Keratinocyte (primary cell): ENCODE measurements at regions not wholly inside any gene's neighbourhood (a gene's known extent, or its start where the extent isn't known, plus 50 kb on each side); places are given as distances from the start of the nearest gene placed in this dataset.
A peak's percentile ranks its signal among the peaks of the same experiment; 100 is the strongest.

Source experiments
- DNase-seq: peaks from one replicate; pipeline ENCODE4 v3.0.0-alpha.2; 2011; ENCODE audit warnings: low read depth, missing footprints, low spot score
- FAIRE-seq: peaks from 2 replicates; lab custom pipeline; 2011; peaks lifted over from hg19 to GRCh38; lab: Jason Lieb, UNC
- H2AFZ ChIP-seq: 2 replicates; pipeline ENCODE4 v1.6.0; 2012; ENCODE audit warnings: low read length, control low read depth, inconsistent platforms; ENCODE audit not compliant: control insufficient read depth
- H3K27ac ChIP-seq: 2 replicates; pipeline ENCODE4 v1.5.1; 2011; ENCODE audit warnings: low read length; ENCODE audit not compliant: control insufficient read depth, insufficient read depth
- H3K27me3 ChIP-seq: 3 replicates; pipeline ENCODE4 v1.6.0; 2011; ENCODE audit warnings: low read length; ENCODE audit not compliant: control insufficient read depth, insufficient read depth; ENCODE audit errors: extremely low read depth
- H3K36me3 ChIP-seq, 2 experiments: 2 replicates in 1 of 2; 3 replicates in 1 of 2; pipeline ENCODE4 v1.5.1; 2011; ENCODE audit warnings: low read length in 2 of 2, mild to moderate bottlenecking in 1 of 2; ENCODE audit not compliant: control insufficient read depth in 2 of 2, insufficient read depth in 2 of 2; ENCODE audit errors: extremely low read depth in 1 of 2
- H3K4me1 ChIP-seq: 3 replicates; pipeline ENCODE4 v1.5.1; 2011; ENCODE audit warnings: low read length; ENCODE audit not compliant: control insufficient read depth, insufficient read depth; ENCODE audit errors: extremely low read depth
- H3K4me2 ChIP-seq: 3 replicates; pipeline ENCODE4 v1.6.0; 2011; ENCODE audit warnings: low read depth, low read length; ENCODE audit not compliant: control insufficient read depth, insufficient read depth; ENCODE audit errors: extremely low read depth
- H3K4me3 ChIP-seq, 3 experiments: fragments of 200-600 bp in 1 of 3; sonication (generic) in 1 of 3; 2 replicates in 2 of 3; 3 replicates in 1 of 3; pipeline ENCODE4 v1.5.1; 2011 to 2016; ENCODE audit warnings: low read length in 3 of 3, mild to moderate bottlenecking in 3 of 3, control low read depth in 2 of 3, inconsistent platforms in 1 of 3, low read depth in 1 of 3, mixed read lengths in 1 of 3, mixed run types in 1 of 3, moderate library complexity in 1 of 3; ENCODE audit not compliant: control insufficient read depth in 2 of 3, insufficient read depth in 2 of 3; ENCODE audit errors: extremely low read depth in 1 of 3
- H3K79me2 ChIP-seq: 2 replicates; pipeline ENCODE4 v1.6.0; 2012; ENCODE audit warnings: low read length; ENCODE audit not compliant: control insufficient read depth, insufficient read depth
- H3K9ac ChIP-seq: 3 replicates; pipeline ENCODE4 v1.6.0; 2011; ENCODE audit warnings: low read length; ENCODE audit not compliant: control insufficient read depth, insufficient read depth; ENCODE audit errors: extremely low read depth
- H3K9me1 ChIP-seq: 3 replicates; pipeline ENCODE4 v1.6.0; 2011; ENCODE audit warnings: low read length; ENCODE audit not compliant: control insufficient read depth, insufficient read depth; ENCODE audit errors: extremely low read depth
- H3K9me3 ChIP-seq: 2 replicates; pipeline ENCODE4 v1.5.1; 2012; ENCODE audit warnings: low read depth, low read length; ENCODE audit not compliant: control insufficient read depth
- H4K20me1 ChIP-seq: 3 replicates; pipeline ENCODE4 v1.6.0; 2011; ENCODE audit warnings: low read length; ENCODE audit not compliant: control insufficient read depth, insufficient read depth; ENCODE audit errors: extremely low read depth
- CTCF ChIP-seq, 3 experiments: IDR thresholded peaks in 1 of 3; conservative IDR thresholded peaks in 1 of 3; optimal IDR thresholded peaks in 1 of 3; 2 replicates in 2 of 3; 3 replicates in 1 of 3; pipeline versions ENCODE3 to v1.5.1; 2011; ENCODE audit warnings: low read length in 3 of 3, mild to moderate bottlenecking in 3 of 3, moderate library complexity in 2 of 3, control low read depth in 1 of 3, inconsistent platforms in 1 of 3; ENCODE audit not compliant: insufficient read depth in 2 of 3; ENCODE audit errors: extremely low read depth in 1 of 3
- EZH2 ChIP-seq: IDR thresholded peaks from one replicate; pipeline ENCODE4 v1.6.1; 2012; ENCODE audit warnings: inconsistent platforms, mild to moderate bottlenecking, low read length, moderate library complexity
- dilution Hi-C: fragments of 300-500 bp; cut with MboI; formaldehyde crosslinking; loops from one replicate; pipeline ENCODE4 v1.7.0; 2020; ENCODE audit warnings: low sequenced_read_pairs; ENCODE audit not compliant: extremely low pct_ligation_motif_present

GRCh38 chr17:14882131-14882530, 383.0 kb downstream of the PMP22 start:
- Histone ChIP-seq H3K9ac (no peak overlapping the region), H3K9me1 (no peaks in the 10 kb centered on the region), H3K79me2 (no peaks in the 10 kb centered on the region), H3K9me3 (peaks cover 9% of the 10 kb centered on the region), H2AFZ (no peak overlapping the region), H4K20me1 (no peaks in the 10 kb centered on the region), H3K4me2 (no peak overlapping the region), H3K36me3 (no peaks in the 10 kb centered on the region), H3K4me3 (no peak overlapping the region), H3K4me1 (no peaks in the 10 kb centered on the region), H3K27me3 (no peaks in the 10 kb centered on the region), H3K27ac (no peak overlapping the region)
- dilution Hi-C loops = no loop called here
- TF ChIP-seq EZH2 (no peak), CTCF (optimal IDR thresholded peaks at IDR 0.05 in 1 of 3, IDR thresholded peaks at IDR 0.05 in 1 of 3, conservative IDR thresholded peaks at IDR 0.05 in 1 of 3; ENCODE audit: extremely low read depth in 1 of 3, insufficient read depth in 2 of 3, low read length in 3 of 3) (no peak)
- DNase-seq (no peak), FAIRE-seq (no peak)

GRCh38 chr17:14875557-14876412, 389.3 kb downstream of the PMP22 start:
- Histone ChIP-seq H3K27me3 (no peaks in the 10 kb centered on the region), H4K20me1 (no peaks in the 10 kb centered on the region), H3K4me2 (no peak overlapping the region), H3K27ac (no peak overlapping the region), H3K9me1 (no peaks in the 10 kb centered on the region), H3K4me1 (no peaks in the 10 kb centered on the region), H3K4me3 (no peak overlapping the region), H3K9ac (no peak overlapping the region), H2AFZ (no peak overlapping the region), H3K36me3 (no peaks in the 10 kb centered on the region), H3K79me2 (no peaks in the 10 kb centered on the region), H3K9me3 (no peaks in the 10 kb centered on the region)
- dilution Hi-C loops = no loop called here
- FAIRE-seq (peak; percentile 34), DNase-seq (no peak)
- TF ChIP-seq EZH2 = no peak
